Activated CD8-positive, alpha-beta T cell treated with anti-CD3 and anti-CD28 coated beads for 36 hours (primary cell): ENCODE measurements at regions not wholly inside any gene's neighbourhood (a gene's known extent, or its start where the extent isn't known, plus 50 kb on each side); places are given as distances from the start of the nearest gene placed in this dataset.

Source experiments
- ATAC-seq: fragments of 200-7000 bp; cut with Tn5 transposase; one replicate; pipeline ENCODE4 v1.10.0; 2021; ENCODE audit warnings: mild to moderate bottlenecking, moderate library complexity
- CTCF ChIA-PET: fragments of 350-600 bp; sonication (Branson Sonifier 250); formaldehyde crosslinking; loops from one replicate; lab custom pipeline; 2021; ENCODE audit warnings: antibody characterized with exemption; lab: Charles Lee
- POLR2A ChIA-PET: fragments of 350-600 bp; sonication (Branson Sonifier 250); formaldehyde crosslinking; loops from one replicate; lab custom pipeline; 2021; ENCODE audit warnings: antibody characterized with exemption; lab: Charles Lee
- DNase-seq: peaks from one replicate; pipeline ENCODE4 v3.0.0-alpha.2; 2020
- H3K27ac Mint-ChIP-seq: one replicate; pipeline ENCODE4 v1.8.0; 2021; ENCODE audit warnings: mild to moderate bottlenecking, mixed read lengths
- H3K27me3 Mint-ChIP-seq: one replicate; pipeline ENCODE4 v1.8.0; 2021; ENCODE audit warnings: mixed read lengths
- H3K36me3 Mint-ChIP-seq: one replicate; pipeline ENCODE4 v1.8.0; 2021; ENCODE audit warnings: low read depth, mixed read lengths
- H3K4me1 Mint-ChIP-seq: one replicate; pipeline ENCODE4 v1.8.0; 2021; ENCODE audit warnings: low read depth, mixed read lengths
- H3K4me3 Mint-ChIP-seq: one replicate; pipeline ENCODE4 v1.8.0; 2021; ENCODE audit warnings: mild to moderate bottlenecking, moderate library complexity, mixed read lengths
- H3K9me3 Mint-ChIP-seq: one replicate; pipeline ENCODE4 v1.8.0; 2021; ENCODE audit warnings: mixed read lengths
- intact Hi-C: fragments of 100-400 bp; cut with micrococcal nuclease; formaldehyde crosslinking; loops from one replicate; pipeline ENCODE4 v1.10.0; 2022
- TF ChIP-seq, protein P1 (sequence below): fragments of 200-600 bp; IDR thresholded peaks from one replicate; pipeline ENCODE4 v1.8.0; 2022; ENCODE audit warnings: antibody characterized with exemption, mild to moderate bottlenecking

- DNase-seq (no peak), ATAC-seq (no peak)
- peaks cover 12% of the 10 kb centered on the region for H3K4me1 Mint-ChIP-seq
- H3K9me3 Mint-ChIP-seq = no peaks in the 10 kb centered on the region
- no peaks in the 10 kb centered on the region for H3K27me3 Mint-ChIP-seq
- POLR2A ChIA-PET = interaction anchor here (1.1 kb wide), 1 partner anchor 63 kb away, joined by 4 read pairs; no protein-coding TSS in a partner anchor
- H3K36me3 Mint-ChIP-seq = peaks cover 2% of the 10 kb centered on the region
- H3K4me3 Mint-ChIP-seq = no peak overlapping the region
- intact Hi-C loops = no loop called here
- H3K27ac Mint-ChIP-seq = no peak overlapping the region
- CTCF ChIA-PET = interaction anchor here (1.0 to 1.4 kb wide), 2 partner anchors 22 to 553 kb away, joined by 3 to 4 read pairs; partner anchors contain the start of gene DNAH7
- TF ChIP-seq, protein P1, sequence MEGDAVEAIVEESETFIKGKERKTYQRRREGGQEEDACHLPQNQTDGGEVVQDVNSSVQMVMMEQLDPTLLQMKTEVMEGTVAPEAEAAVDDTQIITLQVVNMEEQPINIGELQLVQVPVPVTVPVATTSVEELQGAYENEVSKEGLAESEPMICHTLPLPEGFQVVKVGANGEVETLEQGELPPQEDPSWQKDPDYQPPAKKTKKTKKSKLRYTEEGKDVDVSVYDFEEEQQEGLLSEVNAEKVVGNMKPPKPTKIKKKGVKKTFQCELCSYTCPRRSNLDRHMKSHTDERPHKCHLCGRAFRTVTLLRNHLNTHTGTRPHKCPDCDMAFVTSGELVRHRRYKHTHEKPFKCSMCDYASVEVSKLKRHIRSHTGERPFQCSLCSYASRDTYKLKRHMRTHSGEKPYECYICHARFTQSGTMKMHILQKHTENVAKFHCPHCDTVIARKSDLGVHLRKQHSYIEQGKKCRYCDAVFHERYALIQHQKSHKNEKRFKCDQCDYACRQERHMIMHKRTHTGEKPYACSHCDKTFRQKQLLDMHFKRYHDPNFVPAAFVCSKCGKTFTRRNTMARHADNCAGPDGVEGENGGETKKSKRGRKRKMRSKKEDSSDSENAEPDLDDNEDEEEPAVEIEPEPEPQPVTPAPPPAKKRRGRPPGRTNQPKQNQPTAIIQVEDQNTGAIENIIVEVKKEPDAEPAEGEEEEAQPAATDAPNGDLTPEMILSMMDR = no peak
Measured at GRCh38 chr2:195515551-195515950, 141.5 kb upstream of the SLC39A10 start.

DNA sequence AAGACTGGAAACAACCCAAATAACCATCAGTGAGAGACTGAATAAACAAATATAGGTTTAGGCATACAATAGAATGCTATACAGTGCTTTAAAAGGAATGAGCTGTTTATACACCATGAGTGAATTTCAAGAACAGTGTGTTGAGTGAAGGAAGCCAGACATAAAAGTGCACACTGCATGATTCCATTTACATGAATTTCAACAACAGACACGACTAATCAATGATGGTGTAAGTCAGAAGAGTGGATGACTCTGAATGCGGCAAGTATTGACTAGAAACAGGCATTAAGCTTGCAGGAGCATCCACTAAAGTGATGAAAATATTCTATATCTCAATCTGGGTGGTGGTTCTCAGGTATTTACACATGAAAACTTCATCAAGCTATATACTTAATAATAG lies 142.7 kb upstream of the SLC39A10 start:
- ChIA-PET POLR2A (interaction anchor here (0.7 to 1.1 kb wide), 2 partner anchors 28 to 62 kb away, joined by 3 to 4 read pairs; no protein-coding TSS in a partner anchor), CTCF (interaction anchor here (1.4 kb wide), 1 partner anchor 21 kb away, joined by 4 read pairs; no protein-coding TSS in a partner anchor)
- H3K27me3 Mint-ChIP-seq = no peaks in the 10 kb centered on the region
- H3K27ac Mint-ChIP-seq = no peak overlapping the region
- ATAC-seq (no peak), DNase-seq (no peak)
- H3K36me3 Mint-ChIP-seq = peaks cover 2% of the 10 kb centered on the region
- intact Hi-C loops = no loop called here
- no peaks in the 10 kb centered on the region for H3K9me3 Mint-ChIP-seq
- H3K4me1 Mint-ChIP-seq = peaks cover 11% of the 10 kb centered on the region
- TF ChIP-seq, protein P1 = no peak
- H3K4me3 Mint-ChIP-seq = no peak overlapping the region

GRCh38 chr2:195513119-195513518 lies 143.9 kb upstream of the SLC39A10 start:
- H3K9me3 Mint-ChIP-seq = no peaks in the 10 kb centered on the region
- intact Hi-C loops = no loop called here
- TF ChIP-seq, protein P1 = no peak
- POLR2A ChIA-PET = no interaction called here
- H3K36me3 Mint-ChIP-seq = peaks cover 2% of the 10 kb centered on the region
- DNase-seq (no peak), ATAC-seq (no peak)
- peaks cover 11% of the 10 kb centered on the region for H3K4me1 Mint-ChIP-seq
- no peak overlapping the region for H3K4me3 Mint-ChIP-seq
- no peak overlapping the region for H3K27ac Mint-ChIP-seq
- no peaks in the 10 kb centered on the region for H3K27me3 Mint-ChIP-seq
- CTCF ChIA-PET = interaction anchor here (1.1 kb wide), 1 partner anchor 14 kb away, joined by 4 read pairs; no protein-coding TSS in a partner anchor

DNA sequence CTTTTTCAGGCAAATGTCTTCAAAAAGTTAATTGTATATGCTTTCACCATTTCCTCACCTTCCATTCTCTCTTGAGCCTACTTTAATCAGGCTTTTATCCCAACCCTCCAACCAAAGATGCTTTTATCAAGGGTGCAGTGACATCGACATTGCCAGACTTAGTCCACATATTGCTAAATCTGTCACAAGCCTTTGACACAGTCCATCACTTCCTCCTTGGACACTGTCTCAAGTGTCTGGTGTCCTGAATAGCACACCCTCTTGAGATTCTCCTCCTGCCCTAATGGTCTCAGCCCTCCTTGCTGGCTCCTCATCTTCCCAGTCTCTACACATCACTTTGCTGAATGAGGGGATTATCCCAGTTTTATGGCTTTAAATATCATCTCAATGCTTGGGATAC lies 147.5 kb upstream of the SLC39A10 start:
- peaks cover 7% of the 10 kb centered on the region for H3K9me3 Mint-ChIP-seq
- POLR2A ChIA-PET = no interaction called here
- no peak overlapping the region for H3K27ac Mint-ChIP-seq
- TF ChIP-seq, protein P1 = no peak
- DNase-seq (no peak), ATAC-seq (no peak)
- peaks cover 2% of the 10 kb centered on the region for H3K36me3 Mint-ChIP-seq
- peaks cover 6% of the 10 kb centered on the region for H3K4me1 Mint-ChIP-seq
- intact Hi-C loops = no loop called here
- H3K27me3 Mint-ChIP-seq = no peaks in the 10 kb centered on the region
- no peak overlapping the region for H3K4me3 Mint-ChIP-seq
- CTCF ChIA-PET = interaction anchor here (1.2 to 1.5 kb wide), 2 partner anchors 8 to 9 kb away, joined by 3 to 4 read pairs; no protein-coding TSS in a partner anchor

DNA sequence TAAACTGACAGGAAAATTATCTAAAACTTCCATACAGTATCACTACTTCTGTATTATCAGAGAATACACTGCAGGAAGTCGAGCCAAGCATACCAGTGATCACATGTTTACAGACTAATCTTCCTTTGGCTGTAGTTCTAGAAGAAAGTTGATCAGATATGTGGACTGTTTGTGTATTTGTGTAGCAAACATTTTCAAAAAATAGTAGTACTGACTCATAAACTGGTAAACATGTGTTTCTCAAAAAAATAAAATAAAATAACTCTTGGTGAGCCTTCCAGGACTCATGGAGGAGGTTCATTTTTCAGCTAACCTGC lies 148.9 kb upstream of the SLC39A10 start:
- ATAC-seq (no peak), DNase-seq (no peak)
- peaks cover 6% of the 10 kb centered on the region for H3K4me1 Mint-ChIP-seq
- H3K4me3 Mint-ChIP-seq = no peak overlapping the region
- H3K27ac Mint-ChIP-seq = no peak overlapping the region
- H3K9me3 Mint-ChIP-seq = peaks cover 7% of the 10 kb centered on the region
- TF ChIP-seq, protein P1 = no peak
- intact Hi-C loops = no loop called here
- no peaks in the 10 kb centered on the region for H3K27me3 Mint-ChIP-seq
- POLR2A ChIA-PET = interaction anchor here (0.7 to 0.9 kb wide), 2 partner anchors 18 to 150 kb away, joined by 3 to 4 read pairs; no protein-coding TSS in a partner anchor
- CTCF ChIA-PET = interaction anchor here (0.8 to 1.7 kb wide), 4 partner anchors 8 to 559 kb away, joined by 3 to 7 read pairs (median 4); no protein-coding TSS in a partner anchor
- peaks cover 2% of the 10 kb centered on the region for H3K36me3 Mint-ChIP-seq
